Gastrocnemius medialis (tissue), 4 donors: ENCODE measurements at regions not wholly inside any gene's neighbourhood (a gene's known extent, or its start where the extent isn't known, plus 50 kb on each side); places are given as distances from the start of the nearest gene placed in this dataset.

Source experiments
- CTCF ChIP-seq, 5 experiments: fragments of 450-650 bp in 3 of 5; fragments of 200-600 bp in 2 of 5; sonication (generic) in 2 of 5; IDR thresholded peaks in 4 of 5; conservative IDR thresholded peaks in 1 of 5; 1 replicate in 4 of 5; 2 replicates in 1 of 5; pipeline ENCODE4 v1.5.1; 2016 to 2019; ENCODE audit warnings: antibody characterized with exemption in 5 of 5, mild to moderate bottlenecking in 3 of 5, moderate library complexity in 3 of 5
- POLR2A ChIP-seq, 2 donors: fragments of 450-650 bp; IDR thresholded peaks; one replicate each; pipeline ENCODE4 v1.6.1; 2017; ENCODE audit warnings: antibody characterized with exemption in 2 of 2, mild to moderate bottlenecking in 2 of 2, moderate library complexity in 2 of 2

GRCh38 chr21:27047283-27047657 lies 80.4 kb upstream of the ADAMTS5 start:
- TF ChIP-seq POLR2A (IDR thresholded peaks at IDR 0.05) (no peak), CTCF (IDR thresholded peaks at IDR 0.05 in 4 of 5, conservative IDR thresholded peaks at IDR 0.05 in 1 of 5) (no peak)
